Endothelial cell (in vitro differentiated cells): ENCODE measurements at regions not wholly inside any gene's neighbourhood (a gene's known extent, or its start where the extent isn't known, plus 50 kb on each side); places are given as distances from the start of the nearest gene placed in this dataset.

ENCODE experiments used
- DNase-seq: peaks from one replicate; pipeline ENCODE4 v3.0.0; 2021; ENCODE audit warnings: low spot score
- H3K27ac Mint-ChIP-seq: one replicate; pipeline ENCODE4 v1.8.0; 2021; ENCODE audit warnings: mixed read lengths, inconsistent platforms; ENCODE audit not compliant: unreplicated experiment
- H3K27me3 Mint-ChIP-seq: one replicate; pipeline ENCODE4 v1.8.0; 2021; ENCODE audit warnings: mild to moderate bottlenecking, moderate library complexity, mixed read lengths, inconsistent platforms; ENCODE audit not compliant: unreplicated experiment
- H3K36me3 Mint-ChIP-seq: one replicate; pipeline ENCODE4 v1.8.0; 2021; ENCODE audit warnings: mild to moderate bottlenecking, low read depth, mixed read lengths, inconsistent platforms; ENCODE audit not compliant: unreplicated experiment
- H3K4me1 Mint-ChIP-seq: one replicate; pipeline ENCODE4 v1.8.0; 2021; ENCODE audit warnings: mild to moderate bottlenecking, mixed read lengths, inconsistent platforms; ENCODE audit not compliant: unreplicated experiment
- H3K4me3 Mint-ChIP-seq: one replicate; pipeline ENCODE4 v1.8.0; 2021; ENCODE audit warnings: mild to moderate bottlenecking, mixed read lengths, inconsistent platforms; ENCODE audit not compliant: unreplicated experiment
- H3K9me3 Mint-ChIP-seq: one replicate; pipeline ENCODE4 v1.8.0; 2021; ENCODE audit warnings: mixed read lengths, inconsistent platforms; ENCODE audit not compliant: unreplicated experiment
- TF ChIP-seq, protein P1 (sequence below): fragments of 200-600 bp; sonication (generic); IDR thresholded peaks from one replicate; pipeline ENCODE4 v1.5.0; 2021; ENCODE audit warnings: antibody characterized with exemption; ENCODE audit not compliant: unreplicated experiment

DNA sequence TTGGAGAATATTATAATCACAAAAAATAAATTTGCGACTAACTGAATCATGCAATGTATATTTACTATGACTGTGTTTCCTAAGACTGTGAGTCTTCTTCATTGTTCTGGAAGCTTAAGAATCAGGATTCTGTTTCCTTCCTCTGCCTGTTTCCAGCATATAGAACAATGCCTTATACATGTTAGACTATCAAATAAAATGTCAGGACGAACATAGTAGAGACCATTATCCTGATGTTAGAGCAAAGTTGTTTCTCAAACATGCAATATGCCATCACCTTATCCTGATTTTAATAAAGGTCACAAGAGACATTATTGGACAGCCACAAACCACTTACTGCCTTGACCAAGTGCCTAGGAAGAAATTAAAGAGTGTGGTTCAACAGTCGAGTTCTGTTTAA is 457.4 kb upstream of the AGTR1 start:
- peaks cover 2% of the 10 kb centered on the region for H3K27me3 Mint-ChIP-seq
- no peaks in the 10 kb centered on the region for H3K9me3 Mint-ChIP-seq
- TF ChIP-seq, protein P1, sequence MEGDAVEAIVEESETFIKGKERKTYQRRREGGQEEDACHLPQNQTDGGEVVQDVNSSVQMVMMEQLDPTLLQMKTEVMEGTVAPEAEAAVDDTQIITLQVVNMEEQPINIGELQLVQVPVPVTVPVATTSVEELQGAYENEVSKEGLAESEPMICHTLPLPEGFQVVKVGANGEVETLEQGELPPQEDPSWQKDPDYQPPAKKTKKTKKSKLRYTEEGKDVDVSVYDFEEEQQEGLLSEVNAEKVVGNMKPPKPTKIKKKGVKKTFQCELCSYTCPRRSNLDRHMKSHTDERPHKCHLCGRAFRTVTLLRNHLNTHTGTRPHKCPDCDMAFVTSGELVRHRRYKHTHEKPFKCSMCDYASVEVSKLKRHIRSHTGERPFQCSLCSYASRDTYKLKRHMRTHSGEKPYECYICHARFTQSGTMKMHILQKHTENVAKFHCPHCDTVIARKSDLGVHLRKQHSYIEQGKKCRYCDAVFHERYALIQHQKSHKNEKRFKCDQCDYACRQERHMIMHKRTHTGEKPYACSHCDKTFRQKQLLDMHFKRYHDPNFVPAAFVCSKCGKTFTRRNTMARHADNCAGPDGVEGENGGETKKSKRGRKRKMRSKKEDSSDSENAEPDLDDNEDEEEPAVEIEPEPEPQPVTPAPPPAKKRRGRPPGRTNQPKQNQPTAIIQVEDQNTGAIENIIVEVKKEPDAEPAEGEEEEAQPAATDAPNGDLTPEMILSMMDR, result no peak

DNA sequence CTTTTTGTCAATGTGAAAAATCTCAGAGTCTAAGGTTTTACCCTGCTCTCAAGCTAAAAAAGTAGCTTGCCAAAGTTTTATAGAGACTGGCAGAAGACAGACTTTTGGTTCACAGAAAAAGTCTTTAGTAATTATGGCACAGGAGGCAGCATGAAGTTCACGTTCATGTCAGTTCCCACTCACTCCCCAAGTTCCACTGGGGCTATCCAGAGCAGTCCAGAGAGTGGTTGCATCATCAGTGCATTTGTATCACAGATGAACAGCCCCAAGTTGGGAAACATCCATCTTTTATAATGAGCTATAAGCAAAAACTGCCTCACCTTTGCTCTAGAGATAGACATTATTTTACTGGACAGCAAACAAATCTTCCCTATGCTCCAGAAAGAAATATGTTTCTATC is 454.1 kb upstream of the AGTR1 start:
- DNase-seq, result no peak
- Mint-ChIP-seq H3K27ac (no peak overlapping the region), H3K27me3 (no peaks in the 10 kb centered on the region)

More for the DNA sequence above, 457.4 kb upstream of the AGTR1 start:
- DNase-seq, result no peak
- Mint-ChIP-seq H3K36me3 (no peaks in the 10 kb centered on the region), H3K4me3 (no peak overlapping the region), H3K27ac (no peak overlapping the region), H3K4me1 (peaks cover 5% of the 10 kb centered on the region)

DNA sequence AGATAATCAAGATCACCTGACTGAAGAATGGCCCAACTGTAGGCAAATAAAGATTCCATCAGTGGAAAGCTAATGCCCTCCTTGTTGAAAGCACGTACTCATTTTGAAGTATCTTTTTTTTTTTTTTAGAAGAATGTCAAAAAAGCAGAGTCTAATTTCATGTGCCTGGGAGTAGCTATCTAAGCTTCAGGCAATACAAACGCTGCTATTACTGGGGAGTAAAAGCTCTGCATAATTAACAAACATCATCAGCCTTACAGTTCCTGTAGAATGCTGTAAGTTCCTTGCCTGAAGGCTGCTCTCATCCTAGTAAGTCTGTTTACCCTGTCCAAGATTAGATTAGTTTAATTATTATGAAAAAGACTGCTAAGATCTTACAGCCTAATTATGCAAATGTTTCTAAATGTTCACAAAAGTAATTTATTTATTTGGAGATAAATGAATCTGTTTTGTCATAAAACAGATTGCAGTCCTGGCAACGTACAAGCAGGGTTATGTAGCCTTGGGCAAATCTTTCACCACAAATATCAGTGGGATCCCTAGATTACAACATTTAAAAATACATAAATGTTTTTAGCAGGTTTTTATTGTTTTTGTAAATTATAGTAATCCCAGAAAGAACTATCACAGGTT is 451.3 kb upstream of the AGTR1 start:
- Mint-ChIP-seq H3K27ac (no peak overlapping the region), H3K4me1 (no peaks in the 10 kb centered on the region), H3K27me3 (no peaks in the 10 kb centered on the region), H3K36me3 (no peaks in the 10 kb centered on the region), H3K9me3 (no peaks in the 10 kb centered on the region), H3K4me3 (no peak overlapping the region)
- DNase-seq, result no peak
- TF ChIP-seq, protein P1, result no peak

More for the DNA sequence above, 454.1 kb upstream of the AGTR1 start:
- H3K36me3 Mint-ChIP-seq, result no peaks in the 10 kb centered on the region
- no peaks in the 10 kb centered on the region for H3K9me3 Mint-ChIP-seq
- peaks cover 5% of the 10 kb centered on the region for H3K4me1 Mint-ChIP-seq
- TF ChIP-seq, protein P1, result no peak
- no peak overlapping the region for H3K4me3 Mint-ChIP-seq

DNA sequence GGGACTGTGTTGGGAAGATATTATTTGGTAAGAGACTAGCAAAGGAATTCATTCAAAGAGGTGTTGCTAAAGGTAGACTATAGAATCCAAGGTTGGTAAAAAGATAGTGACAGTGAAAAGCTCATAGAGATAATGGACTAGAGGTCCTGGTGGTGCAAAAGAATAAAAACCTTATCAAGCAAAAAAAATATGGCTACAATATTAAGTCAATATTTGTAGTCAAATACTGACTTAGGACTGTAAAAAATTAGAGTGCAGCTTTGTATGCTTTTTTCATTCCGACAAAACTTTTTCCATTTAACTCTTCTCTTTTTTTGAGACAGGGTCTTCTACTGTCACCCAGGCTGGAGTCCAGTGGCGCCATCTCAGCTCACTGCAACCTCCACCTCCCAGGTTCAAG is 444.0 kb upstream of the AGTR1 start:
- Mint-ChIP-seq H3K36me3 (peaks cover 4% of the 10 kb centered on the region), H3K27me3 (no peaks in the 10 kb centered on the region), H3K4me3 (no peak overlapping the region), H3K4me1 (no peaks in the 10 kb centered on the region), H3K9me3 (peaks cover 4% of the 10 kb centered on the region), H3K27ac (no peak overlapping the region)
- TF ChIP-seq, protein P1, result no peak
- no peak for DNase-seq

DNA sequence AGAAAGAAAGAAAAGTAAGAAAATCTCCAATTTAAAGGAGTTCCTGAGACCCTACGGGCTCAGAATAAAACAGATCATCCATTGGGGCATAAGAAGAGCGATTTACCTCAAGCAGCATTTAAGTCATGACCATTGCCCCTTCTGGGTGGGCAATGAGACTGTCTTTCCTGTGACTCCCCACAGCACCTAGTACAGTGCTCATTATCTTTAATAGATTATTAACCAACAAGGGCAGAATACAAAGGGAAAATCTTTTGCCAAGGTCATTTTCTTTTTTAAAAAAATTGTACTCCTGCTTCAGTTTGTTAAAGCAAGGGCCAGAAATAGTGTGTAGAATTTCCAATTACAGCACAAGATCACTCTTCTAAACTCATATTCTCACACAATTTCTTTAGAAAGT is 443.3 kb upstream of the AGTR1 start:
- peaks cover 4% of the 10 kb centered on the region for H3K36me3 Mint-ChIP-seq
- no peaks in the 10 kb centered on the region for H3K27me3 Mint-ChIP-seq
- no peaks in the 10 kb centered on the region for H3K4me1 Mint-ChIP-seq
- no peak overlapping the region for H3K27ac Mint-ChIP-seq
- H3K4me3 Mint-ChIP-seq, result no peak overlapping the region
- TF ChIP-seq, protein P1, result no peak
- peaks cover 11% of the 10 kb centered on the region for H3K9me3 Mint-ChIP-seq
- DNase-seq, result no peak
